ENCODE measurements at regions not wholly inside any gene's neighbourhood (a gene's known extent, or its start where the extent isn't known, plus 50 kb on each side); places are given as distances from the start of the nearest gene placed in this dataset.

DNA sequence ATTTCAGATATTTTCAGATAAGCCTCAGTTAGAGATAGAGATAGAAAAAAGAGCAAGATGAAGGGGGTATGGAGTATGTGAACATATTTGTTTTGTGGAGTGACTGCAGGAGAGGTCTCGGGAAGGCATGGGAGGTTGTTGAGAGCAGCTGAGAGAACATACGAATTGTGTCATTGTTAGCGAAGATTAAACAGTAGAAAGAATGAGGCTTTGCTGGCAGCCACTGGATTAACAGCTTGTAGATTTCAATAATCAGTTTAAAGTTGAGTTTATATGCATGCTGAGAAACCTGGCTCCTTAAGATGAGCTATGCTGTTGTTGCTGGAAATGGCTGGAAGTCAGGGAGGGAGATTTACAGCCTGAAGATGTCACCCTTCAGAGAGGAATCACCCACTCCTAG is 100.9 kb upstream of the SORCS3 start:
- no peak for TF ChIP-seq SMAD1 (IDR thresholded peaks at IDR 0.05; ENCODE audit: low read depth, low read length, partially characterized antibody)
- TF ChIP-seq MYBL2 (IDR thresholded peaks at IDR 0.05; ENCODE audit: low read depth) = no peak
- TF ChIP-seq MYBL2 (CRISPR knock-in tag; IDR thresholded peaks at IDR 0.05; ENCODE audit: borderline replicate concordance) = no peak
- TF ChIP-seq NEUROD1 (IDR thresholded peaks at IDR 0.05; ENCODE audit: borderline replicate concordance, low read depth, low read length, partially characterized antibody) = no peak

Data from K562 (cell line).